Testis (tissue), 2 donors: ENCODE measurements at regions not wholly inside any gene's neighbourhood (a gene's known extent, or its start where the extent isn't known, plus 50 kb on each side); places are given as distances from the start of the nearest gene placed in this dataset.

ENCODE experiments used
- POLR2A ChIP-seq: fragments of 450-650 bp; IDR thresholded peaks from one replicate; pipeline ENCODE4 v1.6.1; 2017; ENCODE audit warnings: antibody characterized with exemption, mild to moderate bottlenecking, moderate library complexity
- TF ChIP-seq, protein P1 (sequence below), 3 experiments: fragments of 450-650 bp in 2 of 3; fragments of 200-600 bp in 1 of 3; sonication (generic) in 1 of 3; IDR thresholded peaks; one replicate each; pipeline ENCODE4 v1.5.1; 2016 to 2019; ENCODE audit warnings: antibody characterized with exemption in 3 of 3, mild to moderate bottlenecking in 2 of 3, moderate library complexity in 1 of 3

DNA sequence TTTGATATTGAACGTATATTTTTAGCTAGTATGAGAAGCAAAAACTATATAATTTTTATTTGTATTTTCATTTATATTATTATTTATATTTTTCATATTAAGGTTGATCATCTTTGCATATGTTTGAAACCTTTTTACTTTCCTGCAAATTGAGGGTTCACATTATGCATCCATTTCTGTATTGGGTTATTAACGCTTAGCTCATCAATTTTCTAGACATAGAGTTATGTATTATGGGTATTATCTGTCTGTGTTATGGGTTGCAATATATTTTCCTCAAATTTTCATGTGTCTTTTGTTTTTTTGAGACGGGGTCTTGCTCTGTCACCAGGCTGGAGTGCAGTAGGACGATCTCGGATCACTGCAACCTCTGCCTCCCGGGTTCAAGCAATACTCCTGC lies 2377.0 kb upstream of the WWC1 start:
- no peak for TF ChIP-seq POLR2A
- TF ChIP-seq, protein P1, sequence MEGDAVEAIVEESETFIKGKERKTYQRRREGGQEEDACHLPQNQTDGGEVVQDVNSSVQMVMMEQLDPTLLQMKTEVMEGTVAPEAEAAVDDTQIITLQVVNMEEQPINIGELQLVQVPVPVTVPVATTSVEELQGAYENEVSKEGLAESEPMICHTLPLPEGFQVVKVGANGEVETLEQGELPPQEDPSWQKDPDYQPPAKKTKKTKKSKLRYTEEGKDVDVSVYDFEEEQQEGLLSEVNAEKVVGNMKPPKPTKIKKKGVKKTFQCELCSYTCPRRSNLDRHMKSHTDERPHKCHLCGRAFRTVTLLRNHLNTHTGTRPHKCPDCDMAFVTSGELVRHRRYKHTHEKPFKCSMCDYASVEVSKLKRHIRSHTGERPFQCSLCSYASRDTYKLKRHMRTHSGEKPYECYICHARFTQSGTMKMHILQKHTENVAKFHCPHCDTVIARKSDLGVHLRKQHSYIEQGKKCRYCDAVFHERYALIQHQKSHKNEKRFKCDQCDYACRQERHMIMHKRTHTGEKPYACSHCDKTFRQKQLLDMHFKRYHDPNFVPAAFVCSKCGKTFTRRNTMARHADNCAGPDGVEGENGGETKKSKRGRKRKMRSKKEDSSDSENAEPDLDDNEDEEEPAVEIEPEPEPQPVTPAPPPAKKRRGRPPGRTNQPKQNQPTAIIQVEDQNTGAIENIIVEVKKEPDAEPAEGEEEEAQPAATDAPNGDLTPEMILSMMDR (IDR thresholded peaks at IDR 0.05) = no peak
